H1 (cell line): ENCODE measurements at regions not wholly inside any gene's neighbourhood (a gene's known extent, or its start where the extent isn't known, plus 50 kb on each side); places are given as distances from the start of the nearest gene placed in this dataset.

Experiments
- CTCF ChIA-PET: fragments of 300-600 bp; sonication (Branson Sonifier 250); formaldehyde crosslinking; loops from one replicate; lab custom pipeline; 2021; ENCODE audit not compliant: partially characterized antibody; lab: Charles Lee
- POLR2A ChIA-PET: fragments of 300-600 bp; sonication (Branson Sonifier 250); formaldehyde crosslinking; loops from one replicate; lab custom pipeline; 2021; ENCODE audit warnings: inconsistent platforms; ENCODE audit not compliant: partially characterized antibody; lab: Charles Lee
- DNase-seq, 2 experiments: peaks; one replicate each; pipeline versions ENCODE4 v3.0.0 to v3.0.0-alpha.2; 2010 to 2022; ENCODE audit warnings: low spot score in 2 of 2, low read depth in 1 of 2, mixed read lengths in 1 of 2
- FAIRE-seq: peaks from 2 replicates; lab custom pipeline; 2011; peaks lifted over from hg19 to GRCh38; lab: Jason Lieb, UNC
- H2AFZ ChIP-seq: 2 replicates; pipeline ENCODE4 v1.8.1; 2012; ENCODE audit warnings: low read length, inconsistent platforms
- H2AK5ac ChIP-seq: 2 replicates; pipeline ENCODE4 v1.6.1; 2013; ENCODE audit warnings: low read depth, low read length
- H2BK120ac ChIP-seq: replicated peaks from 2 replicates; pipeline ENCODE3; 2013; ENCODE audit warnings: low read depth, low read length, inconsistent platforms
- H2BK12ac ChIP-seq: 2 replicates; pipeline ENCODE4 v1.6.1; 2013; ENCODE audit warnings: low read depth, low read length
- H2BK15ac ChIP-seq: 2 replicates; pipeline ENCODE4 v1.6.1; 2013; ENCODE audit warnings: low read length
- H2BK20ac ChIP-seq: 2 replicates; pipeline ENCODE4 v1.6.1; 2013; ENCODE audit warnings: low read length
- H2BK5ac ChIP-seq: 2 replicates; pipeline ENCODE4 v1.6.1; 2013; ENCODE audit warnings: low read depth, low read length
- H3K14ac ChIP-seq: 2 replicates; pipeline ENCODE4 v1.6.1; 2013; ENCODE audit warnings: inconsistent platforms; ENCODE audit not compliant: insufficient read length
- H3K18ac ChIP-seq: 2 replicates; pipeline ENCODE4 v1.6.1; 2013; ENCODE audit warnings: low read length; ENCODE audit errors: extremely low read depth
- H3K23ac ChIP-seq: 2 replicates; pipeline ENCODE4 v1.6.1; 2013; ENCODE audit warnings: inconsistent platforms; ENCODE audit not compliant: insufficient read length
- H3K23me2 ChIP-seq: 2 replicates; pipeline ENCODE4 v1.6.1; 2013; ENCODE audit warnings: low read depth, low read length
- H3K27ac ChIP-seq: 2 replicates; pipeline ENCODE4 v1.6.1; 2011; ENCODE audit warnings: low read depth, low read length, inconsistent platforms
- H3K27me3 ChIP-seq, 4 experiments: replicated peaks in 1 of 4; 1 replicate in 1 of 4; 2 replicates in 3 of 4; pipeline versions ENCODE4 v1.6.1 to v1.8.1; 2011 to 2013; ENCODE audit warnings: low read length in 3 of 4, mild to moderate bottlenecking in 3 of 4, inconsistent platforms in 2 of 4, mixed read lengths in 2 of 4, moderate library complexity in 1 of 4; ENCODE audit not compliant: control insufficient read depth in 3 of 4, insufficient read depth in 3 of 4; ENCODE audit errors: extremely low read depth in 1 of 4
- H3K36me3 ChIP-seq, 4 experiments: 2 replicates each; pipeline versions ENCODE4 v1.6.1 to v1.8.1; 2011 to 2013; ENCODE audit warnings: mild to moderate bottlenecking in 4 of 4, low read length in 3 of 4, moderate library complexity in 2 of 4, control low read depth in 1 of 4, inconsistent platforms in 1 of 4; ENCODE audit not compliant: insufficient read depth in 4 of 4, control insufficient read depth in 2 of 4
- H3K4ac ChIP-seq: replicated peaks from 2 replicates; pipeline ENCODE3; 2013; ENCODE audit warnings: low read length, low read depth, mixed read lengths, inconsistent platforms; ENCODE audit not compliant: insufficient read length
- H3K4me1 ChIP-seq, 4 experiments: replicated peaks in 1 of 4; 1 replicate in 1 of 4; 2 replicates in 3 of 4; pipeline versions ENCODE4 v1.6.1 to v1.8.1; 2011 to 2013; ENCODE audit warnings: low read length in 3 of 4, inconsistent platforms in 2 of 4, mixed read lengths in 1 of 4; ENCODE audit not compliant: insufficient read depth in 4 of 4, control insufficient read depth in 3 of 4
- H3K4me2 ChIP-seq, 2 experiments: 2 replicates each; pipeline versions ENCODE4 v1.6.1 to v1.8.1; 2011 to 2013; ENCODE audit warnings: low read depth in 2 of 2, low read length in 2 of 2, control low read depth in 1 of 2, inconsistent platforms in 1 of 2, mild to moderate bottlenecking in 1 of 2; ENCODE audit not compliant: insufficient read depth in 1 of 2
- H3K4me3 ChIP-seq, 4 experiments: fragments of 200-600, 300-600 bp in 1 of 4; sonication (generic), shearing (Covaris generic), sonication (Bioruptor Twin) in 1 of 4; 2 replicates each; pipeline versions ENCODE4 v1.5.1 to v1.8.1; 2011 to 2016; ENCODE audit warnings: low read length in 4 of 4, low read depth in 3 of 4, control low read depth in 2 of 4, inconsistent platforms in 2 of 4, mild to moderate bottlenecking in 2 of 4, mixed read lengths in 1 of 4, moderate library complexity in 1 of 4; ENCODE audit not compliant: insufficient read depth in 2 of 4; ENCODE audit errors: extremely low read depth in 1 of 4
- H3K56ac ChIP-seq: replicated peaks from 2 replicates; pipeline ENCODE3; 2013; ENCODE audit warnings: low read depth, mild to moderate bottlenecking, mixed read lengths, low read length, inconsistent platforms; ENCODE audit not compliant: insufficient read length
- H3K79me1 ChIP-seq: 2 replicates; pipeline ENCODE4 v1.6.1; 2013; ENCODE audit warnings: low read depth, low read length, control low read depth
- H3K79me2 ChIP-seq, 2 experiments: 2 replicates each; pipeline versions ENCODE4 v1.6.1 to v1.8.1; 2012 to 2013; ENCODE audit warnings: low read length in 2 of 2, mild to moderate bottlenecking in 2 of 2, inconsistent platforms in 1 of 2; ENCODE audit not compliant: insufficient read depth in 2 of 2, control insufficient read depth in 1 of 2
- H3K9ac ChIP-seq, 4 experiments: replicated peaks in 1 of 4; 1 replicate in 1 of 4; 2 replicates in 3 of 4; pipeline versions ENCODE4 v1.6.1 to v1.8.1; 2011 to 2013; ENCODE audit warnings: low read depth in 3 of 4, low read length in 3 of 4, control low read depth in 2 of 4, mild to moderate bottlenecking in 2 of 4, moderate library complexity in 2 of 4, inconsistent platforms in 1 of 4; ENCODE audit errors: extremely low read depth in 1 of 4
- H3K9me3 ChIP-seq, 2 experiments: 2 replicates each; pipeline versions ENCODE4 v1.6.1 to v1.8.1; 2012 to 2013; ENCODE audit warnings: mild to moderate bottlenecking in 2 of 2, moderate library complexity in 2 of 2, control low read depth in 1 of 2, inconsistent platforms in 1 of 2, low read depth in 1 of 2, low read length in 1 of 2, mixed read lengths in 1 of 2; ENCODE audit not compliant: insufficient read depth in 2 of 2
- H4K20me1 ChIP-seq, 2 experiments: replicated peaks in 1 of 2; 2 replicates each; pipeline versions ENCODE3 to v1.8.1; 2011 to 2013; ENCODE audit warnings: inconsistent platforms in 2 of 2, low read length in 2 of 2, mild to moderate bottlenecking in 1 of 2; ENCODE audit not compliant: insufficient read depth in 2 of 2, control insufficient read depth in 1 of 2
- H4K5ac ChIP-seq: 2 replicates; pipeline ENCODE4 v1.6.1; 2013; ENCODE audit warnings: low read length, low read depth, mixed read lengths, inconsistent platforms; ENCODE audit not compliant: insufficient read length
- H4K8ac ChIP-seq: 2 replicates; pipeline ENCODE4 v1.8.0; 2013; ENCODE audit warnings: mild to moderate bottlenecking, moderate library complexity, low read length, inconsistent platforms; ENCODE audit not compliant: insufficient read depth; ENCODE audit errors: extremely low read depth
- H4K91ac ChIP-seq: replicated peaks from 2 replicates; pipeline ENCODE3; 2013; ENCODE audit warnings: low read length, mixed read lengths, inconsistent platforms; ENCODE audit not compliant: insufficient read length
- POLR2A ChIP-seq, 2 experiments: IDR thresholded peaks; 1 replicate in 1 of 2; 2 replicates in 1 of 2; pipeline ENCODE4 v1.6.1; 2011; ENCODE audit warnings: low read depth in 2 of 2, low read length in 2 of 2, mild to moderate bottlenecking in 2 of 2; ENCODE audit errors: control extremely low read depth in 1 of 2
- RAD21 ChIP-seq, 2 experiments: IDR thresholded peaks in 1 of 2; conservative IDR thresholded peaks in 1 of 2; 2 replicates each; pipeline ENCODE4 v1.6.1; 2011; ENCODE audit warnings: low read depth in 2 of 2, low read length in 2 of 2, improper control_type of control experiment in 1 of 2, inconsistent platforms in 1 of 2, mild to moderate bottlenecking in 1 of 2, moderate library complexity in 1 of 2
- TEAD4 ChIP-seq: IDR thresholded peaks from 2 replicates; pipeline ENCODE4 v1.6.1; 2012; ENCODE audit warnings: low read depth, low read length, inconsistent platforms, mixed read lengths
- YY1 ChIP-seq: IDR thresholded peaks from 2 replicates; pipeline ENCODE4 v1.6.1; 2011; ENCODE audit warnings: low read depth, mild to moderate bottlenecking, low read length
- WGBS, 2 experiments: shearing (Covaris generic) in 1 of 2; methylation state at CpG; one replicate each; pipeline versions ENCODE4 v1.1.6 to v1.1.7; 2013 to 2015; ENCODE audit warnings: low lambda C conversion rate in 2 of 2, mixed read lengths in 2 of 2, inconsistent platforms in 1 of 2, low coverage in 1 of 2, missing lambda C conversion rate in 1 of 2; ENCODE audit not compliant: insufficient replicate concordance in 2 of 2, insufficient coverage in 1 of 2, insufficient read length in 1 of 2; ENCODE audit errors: extremely low coverage in 1 of 2, missing lambda C conversion rate in 1 of 2; 5-methylcytosine and 5-hydroxymethylcytosine counted together

DNA sequence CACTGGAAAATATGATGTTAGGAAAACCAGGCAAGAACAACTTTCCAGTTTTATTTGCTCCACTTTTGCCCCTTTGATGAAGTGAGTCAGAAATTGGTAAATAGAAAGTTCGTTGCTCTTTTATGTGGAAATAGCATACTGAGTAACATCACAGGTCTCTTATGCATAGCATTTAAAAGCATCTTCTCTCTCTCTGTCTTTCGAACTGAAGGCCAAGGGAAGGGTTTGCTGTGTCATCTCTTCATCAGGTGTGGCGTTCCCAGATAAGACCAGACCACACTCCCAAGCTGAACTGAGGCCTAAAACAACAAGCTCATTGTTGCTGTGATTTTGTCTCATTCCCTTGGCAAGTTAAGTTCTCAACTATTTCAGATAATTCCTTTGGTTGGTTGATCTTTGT is 131.8 kb upstream of the GRB10 start:
- Histone ChIP-seq H4K20me1 (no peaks in the 10 kb centered on the region), H2BK15ac (no peak overlapping the region), H3K4me3 (no peak overlapping the region), H3K9ac (no peak overlapping the region), H2AK5ac (no peak overlapping the region), H4K91ac (no peak overlapping the region), H3K56ac (no peak overlapping the region), H4K8ac (no peak overlapping the region), H3K23ac (no peak overlapping the region), H2BK5ac (no peak overlapping the region), H2BK20ac (no peak overlapping the region), H2BK120ac (no peak overlapping the region), H2BK12ac (no peak overlapping the region), H3K27me3 (no peaks in the 10 kb centered on the region), H3K36me3 (no peaks in the 10 kb centered on the region; a peak in 1 of 8 replicates), H3K18ac (no peak overlapping the region), H3K9me3 (no peaks in the 10 kb centered on the region), H3K27ac (no peak overlapping the region), H3K4ac (no peak overlapping the region), H3K4me2 (no peak overlapping the region), H4K5ac (no peak overlapping the region), H3K79me2 (no peaks in the 10 kb centered on the region), H3K23me2 (no peaks in the 10 kb centered on the region), H3K4me1 (no peaks in the 10 kb centered on the region; a peak in 1 of 7 replicates), H3K79me1 (no peaks in the 10 kb centered on the region), H3K14ac (no peak overlapping the region), H2AFZ (no peak overlapping the region)
- CTCF ChIA-PET = interaction anchor here (0.8 kb wide), 1 partner anchor 111 kb away, joined by 4 read pairs; no protein-coding TSS in a partner anchor
- DNase-seq (no peak), FAIRE-seq (peak; percentile 24)
- 85% methylated on average over 3 of the region's 3 CpGs; no CpG with 5 or more reads in 1 of the 2 experiments for WGBS, 2 experiments
- POLR2A ChIA-PET = no interaction called here
- TF ChIP-seq RAD21 (IDR thresholded peaks at IDR 0.05 in 1 of 2, conservative IDR thresholded peaks at IDR 0.05 in 1 of 2; ENCODE audit: low read depth in 2 of 2, low read length in 2 of 2) (no peak), POLR2A (IDR thresholded peaks at IDR 0.05; ENCODE audit: control extremely low read depth in 1 of 2, low read depth in 2 of 2, low read length in 2 of 2) (no peak), YY1 (no peak), TEAD4 (no peak)
